SK-N-MC (cell line): ENCODE measurements at regions not wholly inside any gene's neighbourhood (a gene's known extent, or its start where the extent isn't known, plus 50 kb on each side); places are given as distances from the start of the nearest gene placed in this dataset.
A peak's percentile ranks its signal among the peaks of the same experiment; 100 is the strongest.

ENCODE experiments used
- DNase-seq: peaks from one replicate; pipeline ENCODE4 v3.0.0-alpha.2; 2011; ENCODE audit warnings: low read depth, low spot score
- H3K27ac ChIP-seq: fragments of 200-600 bp; sonication (generic); 2 replicates; pipeline ENCODE4 v1.5.1; 2016; ENCODE audit warnings: mixed run types
- H3K36me3 ChIP-seq: fragments of 200-600 bp; sonication (generic); 2 replicates; pipeline ENCODE4 v1.6.1; 2017; ENCODE audit warnings: antibody characterized with exemption, low read length, mixed read lengths; ENCODE audit not compliant: insufficient read depth
- H3K4me3 ChIP-seq: fragments of 200-600 bp; sonication (generic); 2 replicates; pipeline ENCODE4 v1.5.1; 2016
- H3K9ac ChIP-seq: fragments of 200-600 bp; sonication (generic); 2 replicates; pipeline ENCODE4 v1.8.0; 2017; ENCODE audit warnings: mixed run types, mixed read lengths; ENCODE audit not compliant: insufficient read length
- H3K9me3 ChIP-seq: fragments of 200-600 bp; sonication (generic); 2 replicates; pipeline ENCODE4 v1.6.1; 2017; ENCODE audit warnings: low read depth, mild to moderate bottlenecking, antibody characterized with exemption, low read length, moderate library complexity, mixed read lengths
- EZH2 ChIP-seq: fragments of 200-600 bp; sonication (generic); IDR thresholded peaks from one replicate; pipeline ENCODE4 v1.6.1; 2017; ENCODE audit warnings: antibody characterized with exemption
- FOXP2 ChIP-seq: optimal IDR thresholded peaks from 2 replicates; pipeline ENCODE3; 2011; ENCODE audit warnings: mild to moderate bottlenecking, moderate library complexity; ENCODE audit not compliant: insufficient read depth; ENCODE audit errors: extremely low read length, control extremely low read depth
- POLR2AphosphoS5 ChIP-seq: IDR thresholded peaks from 2 replicates; pipeline ENCODE4 v1.6.1; 2012; ENCODE audit warnings: mild to moderate bottlenecking, low read depth, low read length, borderline replicate concordance

DNA sequence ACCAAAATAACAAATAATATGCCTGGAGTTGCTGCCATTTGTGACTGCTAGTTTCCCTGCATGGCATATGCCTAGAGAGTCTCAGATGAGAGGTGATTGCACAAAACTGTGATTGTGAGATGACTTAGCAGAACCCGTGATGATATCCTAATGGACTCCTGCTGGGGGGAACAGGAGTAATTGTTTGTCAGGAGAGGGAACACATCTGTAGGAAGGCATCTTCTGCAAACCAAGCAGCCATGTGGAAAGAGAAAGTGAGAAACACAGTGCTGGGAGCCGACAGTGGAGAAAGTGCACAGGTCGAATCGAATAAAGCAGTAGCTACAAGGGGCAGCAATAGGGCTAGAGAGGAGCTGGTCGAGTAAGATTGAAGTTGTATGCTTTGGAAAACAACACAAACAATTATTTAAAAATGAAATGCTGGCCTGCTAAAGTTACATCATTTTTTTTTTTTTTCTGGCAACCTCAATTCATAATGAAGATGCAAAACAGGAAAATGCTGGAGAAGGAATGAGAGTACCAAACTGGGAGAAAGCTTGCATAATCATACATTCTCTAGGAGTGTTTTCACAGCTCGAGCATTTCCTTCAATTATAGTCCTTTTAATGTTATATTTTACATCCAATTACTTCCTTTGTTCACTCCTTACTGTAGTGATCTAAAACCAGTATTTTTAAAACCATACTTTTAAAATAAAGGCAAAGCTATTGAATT, 494.2 kb upstream of the AGTR1 start:
- no peaks in the 10 kb centered on the region for H3K9me3 ChIP-seq
- no peak for TF ChIP-seq EZH2
- TF ChIP-seq FOXP2: no peak
- H3K4me3 ChIP-seq: peak overlapping the region; percentile 21
- H3K27ac ChIP-seq: peak overlapping the region; percentile 45; the same call in 1 of the 2 replicates
- DNase-seq: no peak
- no peaks in the 10 kb centered on the region for H3K36me3 ChIP-seq
- H3K9ac ChIP-seq: no peak overlapping the region

DNA sequence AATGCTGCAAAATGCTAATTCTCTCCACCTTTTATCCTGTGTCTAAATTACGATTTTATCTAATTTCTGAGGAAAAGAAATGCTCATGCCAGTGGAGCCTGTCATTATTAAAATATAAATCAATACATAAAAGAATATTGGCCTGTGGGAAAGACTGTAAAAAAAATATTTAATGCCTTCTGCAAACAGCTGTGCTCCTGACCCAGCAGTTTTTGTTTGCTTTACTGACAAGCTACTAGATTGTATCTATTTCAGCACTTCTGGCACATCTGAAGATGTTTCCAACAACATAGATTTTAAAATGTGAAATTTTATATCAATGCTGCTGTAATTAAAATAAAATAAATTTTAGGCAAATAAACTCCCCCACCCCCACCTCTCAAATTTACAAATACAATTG, 493.6 kb upstream of the AGTR1 start:
- TF ChIP-seq EZH2 (no peak), POLR2AphosphoS5 (no peak), FOXP2 (no peak)
- DNase-seq: no peak
- Histone ChIP-seq H3K9me3 (no peaks in the 10 kb centered on the region), H3K4me3 (peak overlapping the region; percentile 21), H3K36me3 (no peaks in the 10 kb centered on the region), H3K9ac (no peak overlapping the region), H3K27ac (peak overlapping the region; percentile 45; the same call in 1 of the 2 replicates)

DNA sequence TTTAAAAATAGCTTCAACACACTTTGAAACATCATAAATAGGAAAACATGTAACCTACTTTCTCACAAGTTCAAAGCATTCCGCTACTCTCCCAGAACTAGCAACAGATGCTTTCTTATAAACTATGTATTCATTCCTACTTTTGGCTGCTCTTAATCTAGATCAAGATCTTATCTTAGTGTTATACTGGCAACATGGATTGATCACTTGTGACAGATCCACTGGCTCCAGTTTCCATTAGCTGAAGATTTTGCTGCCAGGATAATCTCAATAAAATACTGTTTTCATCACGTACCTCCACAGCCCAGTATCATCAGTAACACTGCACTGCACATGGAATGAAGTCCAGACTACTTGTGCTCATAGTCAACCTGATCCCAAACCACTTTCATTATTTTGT, 491.7 kb upstream of the AGTR1 start:
- TF ChIP-seq POLR2AphosphoS5 (no peak), FOXP2 (no peak), EZH2 (no peak)
- no peaks in the 10 kb centered on the region for H3K36me3 ChIP-seq
- DNase-seq: no peak
- H3K4me3 ChIP-seq: no peak overlapping the region
- no peak overlapping the region for H3K27ac ChIP-seq
- no peaks in the 10 kb centered on the region for H3K9me3 ChIP-seq
- no peak overlapping the region for H3K9ac ChIP-seq

DNA sequence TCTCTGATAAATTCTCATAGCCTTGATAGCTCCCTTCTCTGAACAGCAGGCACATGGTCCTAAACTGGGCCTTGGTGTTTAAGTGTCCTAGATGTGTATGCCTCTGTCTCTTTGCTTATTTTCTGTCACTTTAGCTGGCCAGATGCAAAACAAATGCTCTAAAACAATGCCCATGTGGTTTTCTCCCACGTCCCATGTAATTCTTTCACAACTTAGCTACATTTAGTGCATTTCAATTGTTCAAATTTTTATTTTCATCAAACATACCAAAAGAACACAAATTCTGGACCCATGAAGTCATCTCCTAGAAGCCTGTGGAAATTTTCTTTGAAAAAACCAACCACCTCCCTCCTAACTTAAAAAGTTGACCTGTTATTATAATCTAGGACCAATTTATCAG, 491.3 kb upstream of the AGTR1 start:
- Histone ChIP-seq H3K9ac (no peak overlapping the region), H3K27ac (no peak overlapping the region), H3K4me3 (no peak overlapping the region), H3K36me3 (no peaks in the 10 kb centered on the region), H3K9me3 (no peaks in the 10 kb centered on the region)
- DNase-seq: no peak
- TF ChIP-seq FOXP2 (no peak), EZH2 (no peak), POLR2AphosphoS5 (no peak)

DNA sequence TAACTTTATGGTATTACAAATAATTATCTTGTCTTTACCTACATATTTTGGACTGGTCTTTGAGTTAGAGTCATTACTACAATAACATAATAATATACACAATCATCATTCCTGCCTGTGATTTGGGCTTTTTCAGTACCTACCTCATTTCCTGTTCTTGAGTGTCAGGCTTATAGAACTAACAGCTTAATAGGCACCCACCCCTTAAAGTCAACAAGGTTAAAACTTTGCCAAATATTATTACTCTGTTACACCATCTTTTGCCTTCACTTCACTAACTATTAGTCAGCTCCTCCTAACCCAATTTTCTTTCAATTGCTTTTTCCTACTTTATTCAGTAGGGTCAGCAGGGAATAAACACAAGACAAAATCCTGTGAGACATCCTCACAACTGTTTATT, 488.7 kb upstream of the AGTR1 start:
- Histone ChIP-seq H3K36me3 (no peaks in the 10 kb centered on the region), H3K4me3 (no peak overlapping the region), H3K9ac (no peak overlapping the region), H3K27ac (no peak overlapping the region), H3K9me3 (no peaks in the 10 kb centered on the region)
- DNase-seq: no peak
- TF ChIP-seq POLR2AphosphoS5: no peak
- TF ChIP-seq EZH2: no peak
- no peak for TF ChIP-seq FOXP2

DNA sequence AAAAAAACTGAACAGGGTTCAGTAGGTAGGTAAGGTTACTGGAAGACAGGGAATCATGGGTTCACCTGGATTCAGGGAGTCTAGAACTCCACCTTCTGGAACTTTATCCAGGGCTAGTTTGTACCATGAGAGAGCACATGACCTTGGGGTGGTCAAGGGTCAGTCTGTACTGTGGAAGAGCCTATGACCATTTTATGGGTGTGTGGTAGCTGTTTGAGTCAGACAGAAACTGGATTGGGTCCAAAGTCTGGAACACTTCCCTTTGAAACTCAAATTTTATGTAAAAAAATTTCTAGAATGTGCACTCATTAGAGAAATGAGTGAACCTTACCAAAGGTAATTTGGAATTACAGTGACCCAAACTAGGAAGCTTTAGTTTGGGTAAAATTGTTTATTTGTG, 486.0 kb upstream of the AGTR1 start:
- H3K9ac ChIP-seq: no peak overlapping the region
- TF ChIP-seq EZH2 (no peak), FOXP2 (no peak), POLR2AphosphoS5 (no peak)
- DNase-seq: no peak
- no peak overlapping the region for H3K27ac ChIP-seq
- no peaks in the 10 kb centered on the region for H3K36me3 ChIP-seq
- no peaks in the 10 kb centered on the region for H3K9me3 ChIP-seq
- no peak overlapping the region for H3K4me3 ChIP-seq

DNA sequence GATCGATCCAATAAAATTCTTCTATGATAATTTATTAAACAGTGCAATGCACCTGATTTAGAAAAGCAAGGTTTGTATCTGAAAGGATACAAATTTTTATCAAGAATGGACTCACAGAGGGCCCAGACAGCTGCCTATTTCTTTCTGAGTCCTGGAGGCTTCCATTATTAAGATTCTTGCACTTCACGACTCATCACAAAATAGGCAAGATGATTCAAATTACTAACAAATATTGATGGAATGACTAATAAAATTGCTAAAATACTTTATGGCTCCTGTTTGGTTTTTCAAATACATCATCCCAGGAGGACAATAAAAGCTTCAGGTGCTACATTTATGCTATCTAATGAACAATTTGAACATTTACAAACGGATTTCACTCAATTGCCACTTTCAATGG, 483.0 kb upstream of the AGTR1 start:
- H3K9me3 ChIP-seq: no peaks in the 10 kb centered on the region
- H3K27ac ChIP-seq: no peak overlapping the region
- H3K9ac ChIP-seq: no peak overlapping the region
- DNase-seq: no peak
- no peak overlapping the region for H3K4me3 ChIP-seq
- no peak for TF ChIP-seq POLR2AphosphoS5
- no peak for TF ChIP-seq FOXP2
- no peak for TF ChIP-seq EZH2
- H3K36me3 ChIP-seq: no peaks in the 10 kb centered on the region

DNA sequence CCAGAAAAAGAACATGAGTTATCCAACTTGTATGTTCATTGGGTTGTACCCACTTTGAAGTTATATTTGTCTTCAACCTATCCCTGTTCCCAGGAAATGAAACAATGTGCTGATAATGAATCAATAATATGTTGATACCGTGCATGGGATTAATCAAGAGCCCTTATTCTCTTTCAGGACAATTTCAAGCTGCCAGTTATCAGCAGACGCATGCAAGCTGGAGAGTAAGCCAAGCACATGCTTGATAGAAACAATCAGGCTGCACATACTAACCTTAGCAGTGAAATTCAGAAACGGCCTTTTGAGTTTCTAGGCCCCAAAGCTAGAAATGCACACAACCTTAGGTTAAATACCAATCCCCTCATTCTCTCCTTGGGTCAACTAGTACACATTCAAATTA, 480.4 kb upstream of the AGTR1 start:
- no peak overlapping the region for H3K9ac ChIP-seq
- no peak for DNase-seq
- no peak overlapping the region for H3K4me3 ChIP-seq
- H3K9me3 ChIP-seq: no peaks in the 10 kb centered on the region
- TF ChIP-seq FOXP2: no peak
- no peak for TF ChIP-seq EZH2
- TF ChIP-seq POLR2AphosphoS5: no peak
- no peak overlapping the region for H3K27ac ChIP-seq
- H3K36me3 ChIP-seq: no peaks in the 10 kb centered on the region

DNA sequence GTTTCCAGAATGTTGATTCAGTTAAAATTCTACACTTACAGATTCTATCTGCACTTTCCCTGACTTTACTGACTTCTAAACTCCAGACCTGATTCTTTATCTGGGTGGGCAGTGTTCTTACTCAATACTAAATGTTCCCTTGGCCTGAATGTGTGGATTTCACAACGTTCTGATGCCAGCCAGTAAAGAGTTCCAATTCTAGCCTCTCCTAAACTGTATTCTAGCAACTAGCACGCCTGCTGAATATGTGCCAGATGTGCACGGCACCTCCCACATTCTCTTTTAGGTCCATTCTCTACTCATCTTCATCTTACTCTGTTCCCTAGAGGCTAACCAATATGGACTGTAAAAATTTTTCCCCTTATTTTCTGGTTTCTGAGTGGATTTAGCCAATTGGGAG, 479.5 kb upstream of the AGTR1 start:
- H3K36me3 ChIP-seq: no peaks in the 10 kb centered on the region
- no peak for DNase-seq
- H3K9ac ChIP-seq: no peak overlapping the region
- no peak overlapping the region for H3K27ac ChIP-seq
- TF ChIP-seq FOXP2 (no peak), POLR2AphosphoS5 (no peak), EZH2 (no peak)
- no peak overlapping the region for H3K4me3 ChIP-seq
- H3K9me3 ChIP-seq: no peaks in the 10 kb centered on the region
